ENCODE measurements at regions not wholly inside any gene's neighbourhood (a gene's known extent, or its start where the extent isn't known, plus 50 kb on each side); places are given as distances from the start of the nearest gene placed in this dataset.

DNA sequence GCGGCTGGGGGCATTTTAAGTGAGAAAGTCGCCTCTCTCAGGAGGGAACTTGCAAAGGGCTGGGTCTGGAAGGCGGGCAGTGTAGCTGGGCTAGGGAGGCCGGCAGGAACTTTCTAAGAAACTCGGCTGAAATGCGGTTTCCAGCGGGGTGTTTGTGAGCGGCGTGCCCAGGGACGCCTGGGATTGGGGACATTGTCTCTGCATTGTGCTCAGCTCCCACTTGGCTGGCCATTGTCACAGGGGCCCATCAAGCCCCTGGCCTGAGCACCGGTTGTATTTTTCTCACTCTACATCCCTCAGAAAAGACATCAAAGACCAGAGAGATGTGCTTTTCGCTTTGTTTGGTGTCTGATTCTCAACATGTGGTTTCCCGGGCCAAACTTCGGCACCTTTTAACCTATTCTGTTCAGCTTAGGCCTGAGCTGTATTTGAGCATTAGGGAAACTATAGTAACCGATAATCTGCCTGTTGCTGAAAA lies 291.1 kb upstream of the IRX3 start:
- no peaks in the 10 kb centered on the region for H3K9me3 ChIP-seq (ENCODE audit: low read depth)
- H3K36me3 ChIP-seq (ENCODE audit: low read depth), result no peaks in the 10 kb centered on the region
- H3K79me2 ChIP-seq (ENCODE audit: insufficient read depth), result no peaks in the 10 kb centered on the region
- 74 to 79% methylated on average over 15 of the region's 15 CpGs for WGBS, 2 experiments (ENCODE audit: low coverage in 1 of 2, low lambda C conversion rate in 2 of 2, missing lambda C conversion rate in 2 of 2)
- no peaks in the 10 kb centered on the region for H3K4me1 ChIP-seq (ENCODE audit: insufficient read depth)
- H2AFZ ChIP-seq, result no peak overlapping the region
- H4K20me1 ChIP-seq (ENCODE audit: insufficient read depth), result no peaks in the 10 kb centered on the region
- in situ Hi-C loops (cut with MboI), result no loop called here
- peaks cover 9% of the 10 kb centered on the region for H3K27me3 ChIP-seq (replicated peaks; ENCODE audit: insufficient read depth)
- no peak overlapping the region for H3K9ac ChIP-seq
- no peak for DNase-seq
- H3F3A ChIP-seq (ENCODE audit: insufficient read depth), result no peaks in the 10 kb centered on the region
- no peaks in the 10 kb centered on the region for H3K9me2 ChIP-seq (ENCODE audit: insufficient read depth)
- H3K4me2 ChIP-seq (ENCODE audit: unreplicated experiment), result no peak overlapping the region
- TF ChIP-seq EZH2phosphoT487 (IDR thresholded peaks at IDR 0.05; ENCODE audit: insufficient read depth, low read depth) (no peak), EZH2 (IDR thresholded peaks at IDR 0.05; ENCODE audit: insufficient read depth, poor library complexity, severe bottlenecking) (no peak)
- H3K27ac ChIP-seq, result no peak overlapping the region
- H3K4me3 ChIP-seq, result no peak overlapping the region

DNA sequence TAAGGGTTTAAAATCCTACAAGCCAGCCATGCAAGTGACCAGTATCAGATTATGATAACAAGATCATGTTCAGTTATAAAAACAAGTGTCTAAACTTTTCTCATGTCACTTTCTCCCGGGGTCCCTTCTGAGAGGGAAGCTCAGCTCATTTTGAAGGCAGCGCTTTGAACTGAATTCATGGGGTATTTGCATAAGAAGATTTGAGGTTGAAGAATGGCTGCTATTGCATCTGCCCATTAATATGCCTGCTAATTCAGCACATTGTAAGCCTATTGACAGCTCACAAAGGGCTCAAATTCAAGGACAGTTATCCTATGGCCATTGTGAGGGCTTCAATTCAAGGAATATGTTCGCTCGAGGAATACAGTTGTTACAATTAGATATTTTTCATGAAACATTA lies 290.2 kb upstream of the IRX3 start:
- no peak overlapping the region for H3K4me3 ChIP-seq
- H3K9ac ChIP-seq, result no peak overlapping the region
- H3K4me1 ChIP-seq (ENCODE audit: insufficient read depth), result no peaks in the 10 kb centered on the region
- no peaks in the 10 kb centered on the region for H3F3A ChIP-seq (ENCODE audit: insufficient read depth)
- no peaks in the 10 kb centered on the region for H3K9me2 ChIP-seq (ENCODE audit: insufficient read depth)
- no peak overlapping the region for H2AFZ ChIP-seq
- H3K27me3 ChIP-seq (replicated peaks; ENCODE audit: insufficient read depth), result peaks cover 9% of the 10 kb centered on the region
- 68 to 74% methylated on average over 4 of the region's 4 CpGs for WGBS, 2 experiments (ENCODE audit: low coverage in 1 of 2, low lambda C conversion rate in 2 of 2, missing lambda C conversion rate in 2 of 2)
- H3K9me3 ChIP-seq (ENCODE audit: low read depth), result no peaks in the 10 kb centered on the region
- in situ Hi-C loops (cut with MboI), result no loop called here
- no peaks in the 10 kb centered on the region for H3K79me2 ChIP-seq (ENCODE audit: insufficient read depth)
- no peak for DNase-seq
- no peaks in the 10 kb centered on the region for H4K20me1 ChIP-seq (ENCODE audit: insufficient read depth)
- TF ChIP-seq EZH2 (IDR thresholded peaks at IDR 0.05; ENCODE audit: insufficient read depth, poor library complexity, severe bottlenecking), result no peak
- no peak for TF ChIP-seq EZH2phosphoT487 (IDR thresholded peaks at IDR 0.05; ENCODE audit: insufficient read depth, low read depth)
- H3K4me2 ChIP-seq (ENCODE audit: unreplicated experiment), result no peak overlapping the region
- no peaks in the 10 kb centered on the region for H3K36me3 ChIP-seq (ENCODE audit: low read depth)
- H3K27ac ChIP-seq, result no peak overlapping the region

- no peak overlapping the region for H3K9ac ChIP-seq
- H3K4me3 ChIP-seq, result no peak overlapping the region
- WGBS, 2 experiments (ENCODE audit: low coverage in 1 of 2, low lambda C conversion rate in 2 of 2, missing lambda C conversion rate in 2 of 2), result 33% methylated on average over 9 of the region's 9 CpGs
- no peaks in the 10 kb centered on the region for H3K36me3 ChIP-seq (ENCODE audit: low read depth)
- DNase-seq, result no peak
- no peaks in the 10 kb centered on the region for H3K9me2 ChIP-seq (ENCODE audit: insufficient read depth)
- no peaks in the 10 kb centered on the region for H3K4me1 ChIP-seq (ENCODE audit: insufficient read depth)
- in situ Hi-C loops (cut with MboI), result no loop called here
- H2AFZ ChIP-seq, result no peak overlapping the region
- no peaks in the 10 kb centered on the region for H3F3A ChIP-seq (ENCODE audit: insufficient read depth)
- H3K27me3 ChIP-seq (replicated peaks; ENCODE audit: insufficient read depth), result no peaks in the 10 kb centered on the region; the same call in 1 of the 2 replicates
- no peaks in the 10 kb centered on the region for H4K20me1 ChIP-seq (ENCODE audit: insufficient read depth)
- H3K9me3 ChIP-seq (ENCODE audit: low read depth), result no peaks in the 10 kb centered on the region
- TF ChIP-seq EZH2 (IDR thresholded peaks at IDR 0.05; ENCODE audit: insufficient read depth, poor library complexity, severe bottlenecking) (no peak), EZH2phosphoT487 (IDR thresholded peaks at IDR 0.05; ENCODE audit: insufficient read depth, low read depth) (no peak)
- no peak overlapping the region for H3K27ac ChIP-seq
- H3K79me2 ChIP-seq (ENCODE audit: insufficient read depth), result no peaks in the 10 kb centered on the region
- no peak overlapping the region for H3K4me2 ChIP-seq (ENCODE audit: unreplicated experiment)
These were observed 282.6 kb upstream of the IRX3 start for GRCh38 chr16:54568906-54569807.

GRCh38 chr16:54564841-54565240 lies 278.3 kb upstream of the IRX3 start:
- Histone ChIP-seq H3F3A (ENCODE audit: insufficient read depth) (no peaks in the 10 kb centered on the region), H3K79me2 (ENCODE audit: insufficient read depth) (no peaks in the 10 kb centered on the region), H3K9me3 (ENCODE audit: low read depth) (no peaks in the 10 kb centered on the region), H3K4me2 (ENCODE audit: unreplicated experiment) (no peak overlapping the region), H4K20me1 (ENCODE audit: insufficient read depth) (no peaks in the 10 kb centered on the region), H3K4me1 (ENCODE audit: insufficient read depth) (no peaks in the 10 kb centered on the region), H2AFZ (no peak overlapping the region), H3K36me3 (ENCODE audit: low read depth) (no peaks in the 10 kb centered on the region), H3K4me3 (no peak overlapping the region), H3K9me2 (ENCODE audit: insufficient read depth) (no peaks in the 10 kb centered on the region), H3K9ac (no peak overlapping the region), H3K27ac (no peak overlapping the region), H3K27me3 (replicated peaks; ENCODE audit: insufficient read depth) (peaks cover 9% of the 10 kb centered on the region)
- WGBS, 2 experiments (ENCODE audit: low coverage in 1 of 2, low lambda C conversion rate in 2 of 2, missing lambda C conversion rate in 2 of 2), result 61 to 71% methylated on average over 4 of the region's 4 CpGs
- TF ChIP-seq EZH2 (IDR thresholded peaks at IDR 0.05; ENCODE audit: insufficient read depth, poor library complexity, severe bottlenecking) (no peak), EZH2phosphoT487 (IDR thresholded peaks at IDR 0.05; ENCODE audit: insufficient read depth, low read depth) (no peak)
- in situ Hi-C loops (cut with MboI), result no loop called here
- no peak for DNase-seq

All from GM23248 (cell line).